H9 (cell line): ENCODE measurements at regions not wholly inside any gene's neighbourhood (a gene's known extent, or its start where the extent isn't known, plus 50 kb on each side); places are given as distances from the start of the nearest gene placed in this dataset.

ENCODE experiments used
- DNase-seq: peaks from one replicate; pipeline ENCODE4 v3.0.0-alpha.2; 2017
- H2AFZ ChIP-seq: one replicate; pipeline ENCODE4 v1.6.1; 2013; ENCODE audit warnings: mild to moderate bottlenecking, low read length, control low read depth, moderate library complexity
- H2AK5ac ChIP-seq: 2 replicates; pipeline ENCODE4 v1.6.1; 2013; ENCODE audit warnings: low read length, control low read depth, mixed read lengths; ENCODE audit not compliant: insufficient read length
- H2BK120ac ChIP-seq: one replicate; pipeline ENCODE4 v1.6.1; 2013; ENCODE audit warnings: low read depth, mild to moderate bottlenecking, low read length, control low read depth, inconsistent platforms; ENCODE audit not compliant: poor library complexity, severe bottlenecking
- H2BK12ac ChIP-seq: 2 replicates; pipeline ENCODE4 v1.6.1; 2013; ENCODE audit warnings: low read length, control low read depth, mixed read lengths, low read depth; ENCODE audit not compliant: insufficient read length
- H2BK15ac ChIP-seq: 2 replicates; pipeline ENCODE4 v1.6.1; 2013; ENCODE audit warnings: low read depth, low read length, control low read depth
- H2BK20ac ChIP-seq: one replicate; pipeline ENCODE4 v1.6.1; 2013; ENCODE audit warnings: low read depth, mild to moderate bottlenecking, low read length, control low read depth, inconsistent platforms; ENCODE audit not compliant: poor library complexity, severe bottlenecking
- H2BK5ac ChIP-seq: 2 replicates; pipeline ENCODE4 v1.6.1; 2013; ENCODE audit warnings: low read length, control low read depth, mixed read lengths; ENCODE audit not compliant: insufficient read length
- H3K14ac ChIP-seq: 2 replicates; pipeline ENCODE4 v1.6.1; 2013; ENCODE audit warnings: low read length, control low read depth; ENCODE audit not compliant: insufficient read depth
- H3K18ac ChIP-seq: 2 replicates; pipeline ENCODE4 v1.6.1; 2013; ENCODE audit warnings: low read depth, mild to moderate bottlenecking, mixed read lengths, low read length, control low read depth; ENCODE audit not compliant: insufficient read length
- H3K23ac ChIP-seq: 2 replicates; pipeline ENCODE4 v1.6.1; 2013; ENCODE audit warnings: low read length, control low read depth, mixed read lengths, low read depth; ENCODE audit not compliant: insufficient read length
- H3K23me2 ChIP-seq: 2 replicates; pipeline ENCODE4 v1.6.1; 2013; ENCODE audit warnings: low read depth, mild to moderate bottlenecking, mixed read lengths, low read length, control low read depth; ENCODE audit not compliant: insufficient read length, poor library complexity, severe bottlenecking
- H3K27ac ChIP-seq: 2 replicates; pipeline ENCODE4 v1.5.1; 2013; ENCODE audit warnings: low read length, control low read depth, mixed read lengths, low read depth; ENCODE audit not compliant: insufficient read length
- H3K27me3 ChIP-seq: 2 replicates; pipeline ENCODE4 v1.6.1; 2013; ENCODE audit warnings: low read length, control low read depth, inconsistent platforms; ENCODE audit not compliant: insufficient read depth
- H3K4ac ChIP-seq: 2 replicates; pipeline ENCODE4 v1.6.1; 2013; ENCODE audit warnings: low read depth, mild to moderate bottlenecking, control low read depth, inconsistent platforms, low read length, moderate library complexity
- H3K4me1 ChIP-seq: 2 replicates; pipeline ENCODE4 v1.6.1; 2013; ENCODE audit warnings: low read length, control low read depth, inconsistent platforms; ENCODE audit not compliant: insufficient read depth
- H3K4me2 ChIP-seq: 2 replicates; pipeline ENCODE4 v1.6.1; 2013; ENCODE audit warnings: low read length, control low read depth, mixed read lengths; ENCODE audit not compliant: insufficient read length, insufficient read depth
- H3K56ac ChIP-seq: 2 replicates; pipeline ENCODE4 v1.6.1; 2013; ENCODE audit warnings: low read depth, mild to moderate bottlenecking, mixed read lengths, low read length, control low read depth; ENCODE audit not compliant: insufficient read length
- H3K79me1 ChIP-seq: 2 replicates; pipeline ENCODE4 v1.6.1; 2013; ENCODE audit warnings: low read depth, mild to moderate bottlenecking, moderate library complexity, low read length, control low read depth, inconsistent platforms; ENCODE audit not compliant: insufficient read depth, poor library complexity, severe bottlenecking
- H3K79me2 ChIP-seq: 2 replicates; pipeline ENCODE4 v1.6.1; 2013; ENCODE audit warnings: low read length, control low read depth, inconsistent platforms; ENCODE audit not compliant: insufficient read depth
- H3K9ac ChIP-seq: 2 replicates; pipeline ENCODE4 v1.6.1; 2013; ENCODE audit warnings: low read length, control low read depth, mixed read lengths; ENCODE audit not compliant: insufficient read length; ENCODE audit errors: extremely low read depth
- H3K9me3 ChIP-seq: one replicate; pipeline ENCODE4 v1.6.1; 2013; ENCODE audit warnings: low read depth, low read length, inconsistent platforms; ENCODE audit not compliant: control insufficient read depth
- H3T11ph ChIP-seq: one replicate; pipeline ENCODE4 v1.6.1; 2013; ENCODE audit warnings: mild to moderate bottlenecking, low read length, control low read depth, inconsistent platforms
- H4K20me1 ChIP-seq: one replicate; pipeline ENCODE4 v1.6.1; 2013; ENCODE audit not compliant: control insufficient read depth, insufficient read length, insufficient read depth
- H4K5ac ChIP-seq: 2 replicates; pipeline ENCODE4 v1.6.1; 2013; ENCODE audit warnings: low read depth, mild to moderate bottlenecking, mixed read lengths, low read length, control low read depth; ENCODE audit not compliant: insufficient read length
- H4K8ac ChIP-seq: replicated peaks from 2 replicates; pipeline ENCODE4 v1.6.1; 2013; ENCODE audit warnings: low read length, control low read depth, mixed read lengths, low read depth; ENCODE audit not compliant: insufficient read length
- H4K91ac ChIP-seq: 2 replicates; pipeline ENCODE4 v1.6.1; 2013; ENCODE audit warnings: low read depth, mild to moderate bottlenecking, moderate library complexity, mixed read lengths, low read length, control low read depth; ENCODE audit not compliant: insufficient read length
- H3K27ac Mint-ChIP-seq, 3 experiments: 2 replicates in 2 of 3; 3 replicates in 1 of 3; pipeline ENCODE4 v1.8.0; 2020 to 2021; ENCODE audit warnings: mixed read lengths in 3 of 3, mild to moderate bottlenecking in 1 of 3, moderate library complexity in 1 of 3
- H3K27me3 Mint-ChIP-seq: 2 replicates; pipeline ENCODE4 v1.8.0; 2021; ENCODE audit warnings: low read depth, mild to moderate bottlenecking, moderate library complexity, mixed read lengths
- H3K36me3 Mint-ChIP-seq, 3 experiments: 2 replicates in 2 of 3; 3 replicates in 1 of 3; pipeline ENCODE4 v1.8.0; 2020 to 2021; ENCODE audit warnings: low read depth in 3 of 3, mixed read lengths in 3 of 3; ENCODE audit not compliant: insufficient read depth in 1 of 3
- H3K4me1 Mint-ChIP-seq, 2 experiments: 2 replicates each; pipeline ENCODE4 v1.8.0; 2020; ENCODE audit warnings: mixed read lengths in 2 of 2
- H3K4me3 Mint-ChIP-seq, 2 experiments: 2 replicates in 1 of 2; 3 replicates in 1 of 2; pipeline ENCODE4 v1.8.0; 2020 to 2021; ENCODE audit warnings: mild to moderate bottlenecking in 2 of 2, mixed read lengths in 2 of 2, moderate library complexity in 1 of 2
- H3K9me3 Mint-ChIP-seq, 2 experiments: 2 replicates in 1 of 2; 3 replicates in 1 of 2; pipeline ENCODE4 v1.8.0; 2020; ENCODE audit warnings: mild to moderate bottlenecking in 2 of 2, mixed read lengths in 2 of 2, moderate library complexity in 1 of 2
- WGBS: extraction: QIAGEN DNeasy Blood & Tissue Kit; methylation state at CpG from one replicate; pipeline ENCODE4 v1.1.7; 2013; ENCODE audit warnings: missing lambda C conversion rate, low lambda C conversion rate, mixed read lengths; ENCODE audit not compliant: insufficient read length; ENCODE audit errors: extremely low coverage; 5-methylcytosine and 5-hydroxymethylcytosine counted together
- TF ChIP-seq, protein P1 (sequence below): fragments of 200-600 bp; sonication (generic); conservative IDR thresholded peaks from 3 replicates; pipeline ENCODE4 v1.8.0; 2021; ENCODE audit warnings: antibody characterized with exemption, mild to moderate bottlenecking

DNA sequence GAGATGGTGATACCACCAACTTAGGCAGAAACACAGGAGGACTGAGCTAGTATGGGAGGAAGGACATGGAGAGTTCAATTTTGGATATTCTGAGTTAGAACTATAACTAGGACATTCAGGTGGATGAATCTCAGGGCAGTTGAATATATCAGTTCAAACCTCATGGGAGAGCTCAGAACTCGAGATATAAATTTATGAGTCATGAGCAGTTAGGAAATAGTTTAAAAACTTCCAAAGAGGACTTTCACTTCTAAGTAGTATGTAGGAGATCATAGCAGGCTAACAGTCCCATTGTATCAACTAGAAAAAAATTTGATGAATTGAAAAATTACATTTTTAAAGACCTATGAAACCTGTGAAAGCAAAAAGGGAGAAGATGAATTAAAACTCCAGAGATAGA lies 436.2 kb upstream of the LARGE1 start:
- Mint-ChIP-seq H3K4me1 (no peaks in the 10 kb centered on the region), H3K27me3 (peaks cover 10% of the 10 kb centered on the region), H3K27ac (no peak overlapping the region), H3K9me3 (peaks cover 0 to 2% of the 10 kb centered on the region in 2 experiments; a peak in 2 of 5 replicates), H3K4me3 (no peak overlapping the region), H3K36me3 (no peaks in the 10 kb centered on the region)
- no peak overlapping the region for H3K23ac ChIP-seq
- H3K9ac ChIP-seq: no peak overlapping the region
- no peak overlapping the region for H2AFZ ChIP-seq
- H3K79me2 ChIP-seq: no peaks in the 10 kb centered on the region
- no peak overlapping the region for H2BK20ac ChIP-seq
- H4K20me1 ChIP-seq: no peaks in the 10 kb centered on the region
- no peak for DNase-seq
- H3K27me3 ChIP-seq: no peaks in the 10 kb centered on the region
- H3K27ac ChIP-seq: no peak overlapping the region
- H3K23me2 ChIP-seq: no peaks in the 10 kb centered on the region
- no peaks in the 10 kb centered on the region for H3K4me1 ChIP-seq
- no peak overlapping the region for H3K56ac ChIP-seq
- H4K8ac ChIP-seq: no peak overlapping the region
- H3K14ac ChIP-seq: no peak overlapping the region
- TF ChIP-seq, protein P1, sequence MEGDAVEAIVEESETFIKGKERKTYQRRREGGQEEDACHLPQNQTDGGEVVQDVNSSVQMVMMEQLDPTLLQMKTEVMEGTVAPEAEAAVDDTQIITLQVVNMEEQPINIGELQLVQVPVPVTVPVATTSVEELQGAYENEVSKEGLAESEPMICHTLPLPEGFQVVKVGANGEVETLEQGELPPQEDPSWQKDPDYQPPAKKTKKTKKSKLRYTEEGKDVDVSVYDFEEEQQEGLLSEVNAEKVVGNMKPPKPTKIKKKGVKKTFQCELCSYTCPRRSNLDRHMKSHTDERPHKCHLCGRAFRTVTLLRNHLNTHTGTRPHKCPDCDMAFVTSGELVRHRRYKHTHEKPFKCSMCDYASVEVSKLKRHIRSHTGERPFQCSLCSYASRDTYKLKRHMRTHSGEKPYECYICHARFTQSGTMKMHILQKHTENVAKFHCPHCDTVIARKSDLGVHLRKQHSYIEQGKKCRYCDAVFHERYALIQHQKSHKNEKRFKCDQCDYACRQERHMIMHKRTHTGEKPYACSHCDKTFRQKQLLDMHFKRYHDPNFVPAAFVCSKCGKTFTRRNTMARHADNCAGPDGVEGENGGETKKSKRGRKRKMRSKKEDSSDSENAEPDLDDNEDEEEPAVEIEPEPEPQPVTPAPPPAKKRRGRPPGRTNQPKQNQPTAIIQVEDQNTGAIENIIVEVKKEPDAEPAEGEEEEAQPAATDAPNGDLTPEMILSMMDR: no peak
- no peak overlapping the region for H3K4me2 ChIP-seq
- H2BK12ac ChIP-seq: no peak overlapping the region
- no peaks in the 10 kb centered on the region for H3K79me1 ChIP-seq
- no peak overlapping the region for H4K91ac ChIP-seq
- H3K9me3 ChIP-seq: no peaks in the 10 kb centered on the region
- H4K5ac ChIP-seq: no peak overlapping the region
- WGBS: no CpG with 5 or more reads among the region's 1 CpG
- H2BK5ac ChIP-seq: no peak overlapping the region
- no peak overlapping the region for H2BK120ac ChIP-seq
- no peak overlapping the region for H2AK5ac ChIP-seq
- H2BK15ac ChIP-seq: no peak overlapping the region
- H3K4ac ChIP-seq: no peak overlapping the region
- H3K18ac ChIP-seq: no peak overlapping the region
- no peak overlapping the region for H3T11ph ChIP-seq
